ENCODE measurements at regions not wholly inside any gene's neighbourhood (a gene's known extent, or its start where the extent isn't known, plus 50 kb on each side); places are given as distances from the start of the nearest gene placed in this dataset.
"Not testable (repeated sequence)": the region's sequence is repeated elsewhere in the genome, so short reads cannot be mapped to it uniquely, and the experiment has no call there.

DNA sequence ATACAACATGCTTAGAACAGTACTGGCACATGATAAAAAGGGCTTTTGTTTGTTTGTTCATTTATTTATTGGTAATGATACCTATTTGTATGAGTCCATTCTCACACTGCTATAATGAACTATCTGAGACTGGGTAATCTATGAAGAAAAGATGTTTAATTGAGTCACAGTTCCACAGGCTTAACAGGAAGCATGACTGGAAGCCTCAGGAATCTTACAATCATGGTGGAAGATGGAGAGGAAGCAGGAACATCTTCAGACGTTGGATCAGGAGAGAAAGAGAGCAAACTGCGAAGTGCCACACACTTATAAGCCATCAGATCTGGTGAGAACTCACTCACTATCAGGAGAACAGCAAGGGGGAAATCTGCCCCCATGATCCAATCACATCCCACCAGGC is 847.7 kb downstream of the CDH18 start:
- Histone ChIP-seq H3K36me3 (replicated peaks) (no peaks in the 10 kb centered on the region), H3K27me3 (replicated peaks) (no peaks in the 10 kb centered on the region), H3K4me3 (ENCODE audit: low read depth, low read length) (no peak overlapping the region), H3K27ac (no peak overlapping the region)
- no peak for DNase-seq
- in situ Hi-C loops (cut with HindIII; ENCODE audit: low pct_ligation_motif_present, low sequenced_read_pairs), result no loop called here
- no peak for TF ChIP-seq CTCF (IDR thresholded peaks at IDR 0.05; ENCODE audit: low read depth, low read length, missing control alignments)

- H3K27me3 ChIP-seq (replicated peaks); H3K4me3 ChIP-seq (ENCODE audit: low read depth, low read length); in situ Hi-C loops (cut with HindIII; ENCODE audit: low pct_ligation_motif_present, low sequenced_read_pairs); H3K27ac ChIP-seq; H3K36me3 ChIP-seq (replicated peaks); DNase-seq: not testable (repeated sequence)
These were observed 846.0 kb downstream of the CDH18 start for GRCh38 chr5:19141937-19142524.

GRCh38 chr5:19142713-19143414 is 845.1 kb downstream of the CDH18 start:
- H3K4me3 ChIP-seq (ENCODE audit: low read depth, low read length); H3K27ac ChIP-seq; H3K27me3 ChIP-seq (replicated peaks); DNase-seq; H3K36me3 ChIP-seq (replicated peaks); in situ Hi-C loops (cut with HindIII; ENCODE audit: low pct_ligation_motif_present, low sequenced_read_pairs): not testable (repeated sequence)

GRCh38 chr5:19143935-19144334 is 844.1 kb downstream of the CDH18 start:
- no peak for TF ChIP-seq CTCF (IDR thresholded peaks at IDR 0.05; ENCODE audit: low read depth, low read length, missing control alignments)
- H3K36me3 ChIP-seq (replicated peaks), result no peaks in the 10 kb centered on the region
- no peak overlapping the region for H3K27ac ChIP-seq
- in situ Hi-C loops (cut with HindIII; ENCODE audit: low pct_ligation_motif_present, low sequenced_read_pairs), result no loop called here
- no peak overlapping the region for H3K4me3 ChIP-seq (ENCODE audit: low read depth, low read length)
- DNase-seq, result no peak
- H3K27me3 ChIP-seq (replicated peaks), result no peaks in the 10 kb centered on the region

DNA sequence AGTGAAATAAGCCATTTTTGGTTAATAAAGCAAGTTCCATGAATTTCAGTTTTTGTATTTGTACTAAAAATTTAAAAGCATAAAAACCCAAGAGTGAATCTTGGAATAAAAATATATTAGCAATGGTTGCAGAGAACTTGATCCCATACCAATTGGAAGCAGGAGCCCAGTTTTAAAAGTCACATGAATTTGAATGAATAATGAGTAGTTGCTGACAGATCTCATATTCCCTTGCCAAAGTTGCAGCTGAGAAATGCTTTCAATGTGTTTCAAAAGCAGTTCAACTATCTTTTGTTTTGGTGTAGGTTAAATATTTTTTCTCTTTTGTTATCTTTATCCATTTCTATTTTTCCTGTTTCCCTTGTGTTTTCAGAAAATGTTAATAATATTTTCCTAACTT is 818.6 kb downstream of the CDH18 start:
- no peak for DNase-seq
- in situ Hi-C loops (cut with HindIII; ENCODE audit: low pct_ligation_motif_present, low sequenced_read_pairs), result no loop called here
- Histone ChIP-seq H3K36me3 (replicated peaks) (no peaks in the 10 kb centered on the region), H3K4me3 (ENCODE audit: low read depth, low read length) (no peak overlapping the region), H3K27me3 (replicated peaks) (no peaks in the 10 kb centered on the region), H3K27ac (no peak overlapping the region)
- no peak for TF ChIP-seq CTCF (IDR thresholded peaks at IDR 0.05; ENCODE audit: low read depth, low read length, missing control alignments)

- Histone ChIP-seq H3K27me3 (replicated peaks) (no peaks in the 10 kb centered on the region), H3K27ac (no peak overlapping the region), H3K36me3 (replicated peaks) (no peaks in the 10 kb centered on the region), H3K4me3 (ENCODE audit: low read depth, low read length) (no peak overlapping the region)
- DNase-seq, result no peak
- no peak for TF ChIP-seq CTCF (IDR thresholded peaks at IDR 0.05; ENCODE audit: low read depth, low read length, missing control alignments)
- in situ Hi-C loops (cut with HindIII; ENCODE audit: low pct_ligation_motif_present, low sequenced_read_pairs), result no loop called here
These were observed 815.0 kb downstream of the CDH18 start for GRCh38 chr5:19172926-19173470.
